ENCODE measurements at regions not wholly inside any gene's neighbourhood (a gene's known extent, or its start where the extent isn't known, plus 50 kb on each side); places are given as distances from the start of the nearest gene placed in this dataset.

- no peak for TF ChIP-seq ZNF462 (CRISPR knock-in tag; IDR thresholded peaks at IDR 0.05)
Measured at GRCh38 chr10:29050081-29050480, 238.8 kb upstream of the LYZL1 start (continued).

GRCh38 chr10:29055101-29055500 is 233.8 kb upstream of the LYZL1 start:
- H3K27me3 ChIP-seq (ENCODE audit: insufficient read depth), result no peaks in the 10 kb centered on the region
- no peaks in the 10 kb centered on the region for H3K79me2 ChIP-seq (replicated peaks; ENCODE audit: insufficient read depth)
- no peak for DNase-seq (ENCODE audit: low spot score)
- peaks cover 14% of the 10 kb centered on the region for H3K4me1 ChIP-seq (ENCODE audit: insufficient read depth)
- H3K27ac Mint-ChIP-seq, result no peak overlapping the region
- no peak overlapping the region for H3K4me3 ChIP-seq
- H3F3A ChIP-seq (replicated peaks; ENCODE audit: low read depth), result no peaks in the 10 kb centered on the region
- H2AFZ ChIP-seq, result peak overlapping the region; percentile 16; the same call in 1 of the 2 replicates
- peaks cover 5% of the 10 kb centered on the region; the same call in 1 of the 2 replicates for H3K9me2 ChIP-seq (ENCODE audit: insufficient read depth)
- no peak overlapping the region for H3K4me2 ChIP-seq
- no peaks in the 10 kb centered on the region for H3K36me3 ChIP-seq (ENCODE audit: insufficient read depth)
- peaks cover 15% of the 10 kb centered on the region for H3K4me1 Mint-ChIP-seq
- H3K4me3 Mint-ChIP-seq, result no peak overlapping the region
- ATAC-seq, result no peak
- no peaks in the 10 kb centered on the region for H3K9me3 Mint-ChIP-seq
- H4K20me1 ChIP-seq (replicated peaks; ENCODE audit: insufficient read depth), result no peaks in the 10 kb centered on the region
- no peaks in the 10 kb centered on the region for H3K27me3 Mint-ChIP-seq (ENCODE audit: insufficient read depth, low read depth, poor library complexity)
- H3K36me3 Mint-ChIP-seq (ENCODE audit: low read depth), result no peaks in the 10 kb centered on the region
- H3K27ac ChIP-seq (ENCODE audit: low read depth), result no peak overlapping the region
- TF ChIP-seq ETS1 (IDR thresholded peaks at IDR 0.05) (no peak), ZNF331 (CRISPR knock-in tag; IDR thresholded peaks at IDR 0.05; ENCODE audit: low read depth) (no peak), NANOG (IDR thresholded peaks at IDR 0.05; ENCODE audit: borderline replicate concordance) (no peak), EZH2phosphoT487 (IDR thresholded peaks at IDR 0.05; ENCODE audit: unreplicated experiment) (no peak), EZH2 (IDR thresholded peaks at IDR 0.05; ENCODE audit: low read depth, unreplicated experiment) (no peak), JUNB (IDR thresholded peaks at IDR 0.05; ENCODE audit: unreplicated experiment) (no peak), CTCF (conservative IDR thresholded peaks at IDR 0.05; ENCODE audit: low read depth in 2 of 2) (no peak), POLR2AphosphoS5 (IDR thresholded peaks at IDR 0.05; ENCODE audit: low read depth) (no peak), REST (IDR thresholded peaks at IDR 0.05; ENCODE audit: unreplicated experiment) (no peak), STAT1 (IDR thresholded peaks at IDR 0.05; ENCODE audit: unreplicated experiment) (no peak), CREB1 (CRISPR knock-in tag; IDR thresholded peaks at IDR 0.05; ENCODE audit: low read depth) (no peak), ZNF114 (CRISPR knock-in tag; IDR thresholded peaks at IDR 0.05) (no peak)

Data from GM23338 (cell line).